ENCODE measurements at regions not wholly inside any gene's neighbourhood (a gene's known extent, or its start where the extent isn't known, plus 50 kb on each side); places are given as distances from the start of the nearest gene placed in this dataset.

DNA sequence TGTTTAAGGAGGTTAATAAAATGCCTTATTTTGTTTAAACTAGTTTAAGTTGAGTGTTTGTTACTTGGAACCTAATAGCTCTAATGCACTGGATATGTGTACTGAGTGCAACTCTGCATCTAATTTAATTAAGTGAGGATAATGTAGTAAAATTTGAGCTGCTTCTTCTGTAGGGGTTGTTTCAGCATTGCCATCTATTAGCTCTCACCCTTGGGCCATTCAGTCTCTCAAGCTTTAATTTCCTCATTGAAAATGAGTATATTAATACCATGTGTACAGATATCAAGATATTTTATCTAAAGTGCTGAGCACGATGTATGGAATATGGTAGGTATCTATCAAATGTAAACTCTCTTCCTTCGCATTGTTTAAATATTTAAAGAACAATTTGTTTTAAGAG, 375.7 kb upstream of the LRRC3B start:
- H3K36me3 Mint-ChIP-seq: peaks cover 4% of the 10 kb centered on the region
- no peaks in the 10 kb centered on the region for H3K27me3 Mint-ChIP-seq
- no peak for TF ChIP-seq CTCF (conservative IDR thresholded peaks at IDR 0.05)
- H3K4me1 Mint-ChIP-seq (ENCODE audit: unreplicated experiment): peaks cover 26% of the 10 kb centered on the region
- no peak overlapping the region for H3K27ac Mint-ChIP-seq
- peaks cover 4% of the 10 kb centered on the region for H3K9me3 Mint-ChIP-seq
- no peak for DNase-seq (ENCODE audit: extremely low spot score, unreplicated experiment)
- H3K4me3 Mint-ChIP-seq: no peak overlapping the region

DNA sequence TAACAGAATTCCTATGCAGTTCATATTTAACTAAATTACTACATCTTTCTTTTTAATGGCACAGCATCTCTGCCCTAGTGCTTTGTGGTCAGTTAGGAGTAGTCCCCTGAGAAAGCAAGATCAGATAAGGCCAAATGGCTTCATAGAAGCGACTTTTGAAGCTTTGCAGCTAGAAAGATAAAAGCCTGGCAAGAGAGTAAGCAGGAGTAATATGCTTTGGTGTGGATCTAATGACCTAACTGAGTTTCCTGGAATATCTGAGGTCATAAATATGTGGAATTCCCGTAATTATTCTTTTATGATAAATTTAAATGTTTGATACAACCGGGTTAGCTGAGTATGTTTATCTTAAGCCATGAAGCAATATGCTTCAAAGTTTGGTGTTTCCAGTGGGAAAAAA, 374.9 kb upstream of the LRRC3B start:
- H3K36me3 Mint-ChIP-seq: peaks cover 4% of the 10 kb centered on the region
- H3K9me3 Mint-ChIP-seq: no peaks in the 10 kb centered on the region
- H3K27ac Mint-ChIP-seq: no peak overlapping the region
- DNase-seq (ENCODE audit: extremely low spot score, unreplicated experiment): no peak
- no peak overlapping the region for H3K4me3 Mint-ChIP-seq
- no peaks in the 10 kb centered on the region for H3K27me3 Mint-ChIP-seq
- no peak for TF ChIP-seq CTCF (conservative IDR thresholded peaks at IDR 0.05)
- H3K4me1 Mint-ChIP-seq (ENCODE audit: unreplicated experiment): peaks cover 26% of the 10 kb centered on the region

DNA sequence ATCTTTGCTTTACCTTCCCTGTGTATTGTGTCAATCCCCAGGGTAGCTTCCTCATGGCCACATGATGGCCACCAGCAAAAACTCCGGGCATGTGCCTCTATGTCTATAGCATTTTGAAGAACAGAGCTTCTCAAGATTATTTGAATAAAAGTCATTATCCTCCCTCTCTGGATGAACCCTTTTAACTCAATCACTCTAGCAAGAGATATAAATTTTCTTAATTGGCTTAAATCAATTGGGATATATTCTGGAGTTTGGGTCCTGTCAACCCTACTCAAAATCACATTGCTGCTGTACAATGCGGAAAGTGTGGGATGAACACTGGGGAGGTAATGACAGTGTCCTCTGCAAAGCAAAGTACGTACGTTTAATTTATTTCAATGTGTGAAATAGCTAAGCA, 370.6 kb upstream of the LRRC3B start:
- no peaks in the 10 kb centered on the region for H3K9me3 Mint-ChIP-seq
- H3K4me3 Mint-ChIP-seq: no peak overlapping the region
- TF ChIP-seq CTCF (conservative IDR thresholded peaks at IDR 0.05): no peak
- H3K4me1 Mint-ChIP-seq (ENCODE audit: unreplicated experiment): peaks cover 19% of the 10 kb centered on the region
- H3K36me3 Mint-ChIP-seq: no peaks in the 10 kb centered on the region
- H3K27ac Mint-ChIP-seq: no peak overlapping the region
- H3K27me3 Mint-ChIP-seq: peaks cover 2% of the 10 kb centered on the region
- no peak for DNase-seq (ENCODE audit: extremely low spot score, unreplicated experiment)

DNA sequence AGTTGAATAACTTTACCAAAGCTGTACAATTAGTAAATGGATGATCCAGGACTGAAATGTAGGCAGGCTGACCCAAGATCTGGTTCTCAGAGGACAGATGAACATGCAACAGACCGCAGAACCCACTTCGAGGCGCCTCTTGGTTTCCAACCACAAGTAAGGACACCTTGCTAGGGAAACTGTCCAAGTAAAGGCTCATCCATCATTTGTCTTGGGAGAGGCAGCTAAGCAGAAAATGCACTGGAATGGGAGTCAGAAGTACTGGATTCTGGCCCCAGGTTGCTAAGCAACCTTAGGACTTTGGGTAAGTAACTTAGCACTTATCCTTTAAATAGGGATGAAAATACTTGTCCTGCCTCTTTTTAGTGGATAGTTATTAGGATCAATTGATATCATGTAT, 366.3 kb upstream of the LRRC3B start:
- Mint-ChIP-seq H3K4me3 (no peak overlapping the region), H3K9me3 (no peaks in the 10 kb centered on the region), H3K36me3 (no peaks in the 10 kb centered on the region), H3K27ac (no peak overlapping the region), H3K4me1 (ENCODE audit: unreplicated experiment) (peaks cover 5% of the 10 kb centered on the region), H3K27me3 (peaks cover 2% of the 10 kb centered on the region)
- TF ChIP-seq CTCF (conservative IDR thresholded peaks at IDR 0.05): no peak
- DNase-seq (ENCODE audit: extremely low spot score, unreplicated experiment): no peak

DNA sequence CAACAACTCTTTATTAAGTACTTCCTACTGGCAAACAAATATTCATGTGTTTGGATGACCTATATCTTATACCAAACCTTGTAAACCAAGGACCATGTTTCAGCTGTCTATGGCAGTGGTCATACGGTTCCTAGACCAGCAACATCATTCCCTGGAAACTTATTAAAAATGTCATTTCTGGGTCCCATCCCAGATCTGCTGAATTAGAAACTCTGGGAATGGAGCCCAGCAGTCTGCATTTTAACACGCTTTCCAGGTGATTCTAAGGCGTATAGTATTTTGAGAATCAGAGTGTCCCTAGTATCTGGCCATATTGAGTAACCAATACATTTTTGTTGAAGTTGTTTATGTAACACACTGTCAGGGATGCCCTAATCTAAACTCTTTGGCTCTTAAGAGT, 363.4 kb upstream of the LRRC3B start:
- no peak for TF ChIP-seq CTCF (conservative IDR thresholded peaks at IDR 0.05)
- peaks cover 5% of the 10 kb centered on the region for H3K4me1 Mint-ChIP-seq (ENCODE audit: unreplicated experiment)
- H3K4me3 Mint-ChIP-seq: no peak overlapping the region
- no peak for DNase-seq (ENCODE audit: extremely low spot score, unreplicated experiment)
- no peak overlapping the region for H3K27ac Mint-ChIP-seq
- H3K27me3 Mint-ChIP-seq: peaks cover 2% of the 10 kb centered on the region
- no peaks in the 10 kb centered on the region for H3K36me3 Mint-ChIP-seq
- no peaks in the 10 kb centered on the region for H3K9me3 Mint-ChIP-seq

- DNase-seq (ENCODE audit: extremely low spot score, unreplicated experiment): no peak
- TF ChIP-seq CTCF (conservative IDR thresholded peaks at IDR 0.05): no peak
- no peaks in the 10 kb centered on the region for H3K36me3 Mint-ChIP-seq
- no peaks in the 10 kb centered on the region for H3K27me3 Mint-ChIP-seq
- no peaks in the 10 kb centered on the region for H3K9me3 Mint-ChIP-seq
- H3K4me3 Mint-ChIP-seq: no peak overlapping the region
- H3K4me1 Mint-ChIP-seq (ENCODE audit: unreplicated experiment): peaks cover 5% of the 10 kb centered on the region
- no peak overlapping the region for H3K27ac Mint-ChIP-seq
Measured at GRCh38 chr3:26260139-26260538, 362.4 kb upstream of the LRRC3B start.

All from type B pancreatic cell (in vitro differentiated cells).